Osteoblast (primary cell): ENCODE measurements at regions not wholly inside any gene's neighbourhood (a gene's known extent, or its start where the extent isn't known, plus 50 kb on each side); places are given as distances from the start of the nearest gene placed in this dataset. TPM values are rescaled to one million over a fixed set of nuclear protein-coding genes. Genes with fewer than 3 reads are reported as not detected.
"Not testable (repeated sequence)": the region's sequence is repeated elsewhere in the genome, so short reads cannot be mapped to it uniquely, and the experiment has no call there.

Experiments
- DNase-seq: peaks from one replicate; pipeline ENCODE4 v3.0.0; 2011; ENCODE audit warnings: low spot score, mixed read lengths; ENCODE audit not compliant: insufficient read length; ENCODE audit errors: missing footprints
- H2AFZ ChIP-seq: 2 replicates; pipeline ENCODE4 v1.6.0; 2011; ENCODE audit warnings: mild to moderate bottlenecking, low read length
- H3K27ac ChIP-seq: 2 replicates; pipeline ENCODE4 v1.5.1; 2011; ENCODE audit warnings: mild to moderate bottlenecking, low read depth, low read length, moderate library complexity
- H3K27me3 ChIP-seq: 2 replicates; pipeline ENCODE4 v1.6.0; 2012; ENCODE audit warnings: mild to moderate bottlenecking, control low read depth, inconsistent platforms, low read length, moderate library complexity; ENCODE audit not compliant: insufficient read depth
- H3K36me3 ChIP-seq: 2 replicates; pipeline ENCODE4 v1.5.1; 2011; ENCODE audit warnings: mild to moderate bottlenecking, low read length, control low read depth, moderate library complexity; ENCODE audit not compliant: insufficient read depth
- H3K4me1 ChIP-seq: 2 replicates; pipeline ENCODE4 v1.5.1; 2011; ENCODE audit warnings: mild to moderate bottlenecking, low read length, control low read depth, moderate library complexity; ENCODE audit not compliant: insufficient read depth
- H3K4me2 ChIP-seq: 2 replicates; pipeline ENCODE4 v1.6.0; 2011; ENCODE audit warnings: mild to moderate bottlenecking, low read length; ENCODE audit not compliant: insufficient read depth
- H3K4me3 ChIP-seq: fragments of 200-600 bp; sonication (generic); 3 replicates; pipeline ENCODE4 v1.5.1; 2012; ENCODE audit warnings: mild to moderate bottlenecking, low read length, inconsistent platforms; ENCODE audit not compliant: insufficient read depth
- H3K79me2 ChIP-seq: 2 replicates; pipeline ENCODE4 v1.6.0; 2012; ENCODE audit warnings: mild to moderate bottlenecking, low read length, control low read depth, inconsistent platforms; ENCODE audit not compliant: insufficient read depth
- H3K9me3 ChIP-seq: 2 replicates; pipeline ENCODE4 v1.5.1; 2011; ENCODE audit warnings: low read depth, low read length, control low read depth
- H4K20me1 ChIP-seq: 2 replicates; pipeline ENCODE4 v1.6.0; 2012; ENCODE audit warnings: mild to moderate bottlenecking, low read length, control low read depth; ENCODE audit not compliant: insufficient read depth
- small RNA-seq: library from RNA; depleted of rRNA; stranded (forward); fragments of <200 nt; gene quantifications from one replicate; pipeline ENCODE3, GENCODE V24; 2012

DNA sequence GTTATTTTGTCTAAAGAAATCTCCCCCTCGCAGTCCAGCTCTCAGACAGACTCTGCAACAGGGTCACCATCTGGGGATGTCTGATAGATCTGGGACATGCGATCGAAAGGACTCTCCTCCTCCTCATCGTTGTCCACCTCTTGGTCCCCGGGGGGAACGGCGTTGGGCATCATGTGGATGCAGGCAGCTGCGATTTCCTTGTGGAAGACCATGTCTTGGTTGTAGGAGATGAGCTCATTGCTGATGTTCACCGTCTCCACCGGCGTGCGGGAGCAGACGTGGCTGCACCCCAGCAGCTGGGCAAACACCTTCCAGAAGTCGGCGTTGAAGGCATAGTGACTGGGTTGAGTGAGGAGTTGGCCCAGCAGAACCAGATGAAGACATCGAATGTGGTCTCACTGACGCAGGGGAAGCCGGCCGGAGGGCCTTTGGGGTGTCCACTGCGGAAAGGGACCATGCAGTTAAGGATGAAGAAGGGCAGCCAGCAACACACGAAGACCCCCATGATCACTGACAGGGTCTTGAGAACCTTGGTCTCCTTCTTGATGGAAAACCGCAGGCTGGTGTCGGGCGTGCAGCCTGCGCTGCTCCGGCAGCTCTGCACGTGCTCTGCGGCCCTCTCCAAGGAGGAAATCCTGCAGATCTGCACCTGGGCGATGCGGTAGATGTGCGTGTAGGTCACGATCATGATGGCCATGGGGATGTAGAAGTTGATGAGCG lies 918.9 kb downstream of the RPIA start:
- H3K9me3 ChIP-seq, H3K4me1 ChIP-seq, H4K20me1 ChIP-seq, H3K36me3 ChIP-seq, H3K27ac ChIP-seq, H2AFZ ChIP-seq, H3K4me3 ChIP-seq, H3K79me2 ChIP-seq, H3K27me3 ChIP-seq, H3K4me2 ChIP-seq: not testable (repeated sequence)
- DNase-seq: peak; percentile 10

DNA sequence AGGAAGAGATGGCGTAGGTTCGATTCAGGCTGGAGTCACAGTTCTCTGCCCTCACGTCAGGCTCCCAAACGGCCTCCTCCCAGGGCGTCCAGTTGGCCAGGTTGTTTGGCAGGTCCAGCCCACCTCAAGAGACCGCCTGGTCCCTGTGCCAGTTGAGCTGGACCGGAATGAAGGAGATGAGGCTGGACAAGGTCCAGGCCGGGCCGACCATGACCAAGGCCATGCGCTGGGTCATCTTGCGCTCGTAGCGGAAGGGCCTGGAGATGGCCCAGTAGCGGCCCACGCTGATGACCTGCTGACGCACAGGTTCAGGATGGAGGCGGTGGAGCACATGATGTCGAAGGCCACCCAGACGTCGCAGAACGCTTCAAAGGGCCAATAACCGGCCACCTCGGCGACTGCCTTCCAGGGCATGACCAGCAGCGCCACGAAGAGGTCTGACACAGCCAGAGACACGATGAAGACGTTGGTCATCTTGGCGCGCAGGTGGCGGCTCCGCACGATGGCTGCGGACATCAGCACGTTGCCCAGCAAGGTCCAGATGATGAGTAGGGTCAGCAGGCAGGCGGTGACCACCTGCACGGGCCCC lies 919.5 kb downstream of the RPIA start:
- H3K4me1 ChIP-seq, H2AFZ ChIP-seq, H3K27me3 ChIP-seq, H3K9me3 ChIP-seq, H3K4me2 ChIP-seq, H3K36me3 ChIP-seq, H4K20me1 ChIP-seq, H3K4me3 ChIP-seq, H3K79me2 ChIP-seq, H3K27ac ChIP-seq: not testable (repeated sequence)
- peak; percentile 30 for DNase-seq

DNA sequence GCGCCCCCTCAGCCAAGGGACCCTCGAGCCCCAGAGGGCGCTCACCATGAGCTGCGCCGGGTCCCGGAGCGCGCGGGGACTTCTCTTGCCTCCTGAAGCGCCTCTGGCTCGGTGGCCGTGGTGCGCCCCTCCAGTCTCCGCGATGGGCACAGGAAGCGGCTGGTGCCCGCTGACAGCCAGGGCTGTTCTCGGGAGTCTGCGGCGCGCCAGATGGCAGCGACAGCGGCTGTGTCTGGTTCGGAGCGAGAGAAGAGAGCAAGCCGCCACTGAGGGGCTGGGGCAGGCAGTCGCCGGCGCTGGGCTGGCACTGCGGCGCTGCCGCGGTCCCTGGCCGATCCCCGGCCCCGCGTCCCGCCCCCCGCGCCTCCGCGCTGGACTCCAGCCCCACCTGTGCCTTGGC lies 920.2 kb downstream of the RPIA start:
- H3K4me1 ChIP-seq, H4K20me1 ChIP-seq, H3K36me3 ChIP-seq, DNase-seq, H3K27ac ChIP-seq, H3K4me2 ChIP-seq, H3K4me3 ChIP-seq, H3K79me2 ChIP-seq, H2AFZ ChIP-seq, H3K27me3 ChIP-seq, H3K9me3 ChIP-seq: not testable (repeated sequence)

DNA sequence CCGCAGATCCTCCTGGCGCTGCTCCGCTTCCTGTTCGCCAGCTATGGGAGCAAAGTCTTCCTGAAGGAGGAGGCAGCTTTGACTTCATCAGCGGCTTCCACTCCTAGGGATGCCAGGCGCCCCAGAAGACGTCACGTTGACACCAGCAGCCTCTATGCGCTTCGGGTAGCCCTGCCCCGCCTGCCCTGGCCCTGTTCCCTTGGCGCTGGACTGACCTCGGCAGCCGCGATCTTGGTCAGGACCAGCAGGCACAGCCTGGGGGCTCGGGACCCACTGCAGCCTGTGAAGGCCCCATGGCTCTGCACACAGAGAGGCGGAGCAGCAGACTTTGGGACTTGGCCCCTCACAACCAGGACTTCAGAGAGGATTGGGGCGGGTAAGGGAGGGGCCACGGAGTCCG lies 957.8 kb downstream of the RPIA start:
- not testable (repeated sequence) for H4K20me1 ChIP-seq, H3K27me3 ChIP-seq, H3K4me1 ChIP-seq, H3K79me2 ChIP-seq, H3K27ac ChIP-seq, H2AFZ ChIP-seq, H3K9me3 ChIP-seq, H3K4me3 ChIP-seq, H3K4me2 ChIP-seq, H3K36me3 ChIP-seq, DNase-seq

DNA sequence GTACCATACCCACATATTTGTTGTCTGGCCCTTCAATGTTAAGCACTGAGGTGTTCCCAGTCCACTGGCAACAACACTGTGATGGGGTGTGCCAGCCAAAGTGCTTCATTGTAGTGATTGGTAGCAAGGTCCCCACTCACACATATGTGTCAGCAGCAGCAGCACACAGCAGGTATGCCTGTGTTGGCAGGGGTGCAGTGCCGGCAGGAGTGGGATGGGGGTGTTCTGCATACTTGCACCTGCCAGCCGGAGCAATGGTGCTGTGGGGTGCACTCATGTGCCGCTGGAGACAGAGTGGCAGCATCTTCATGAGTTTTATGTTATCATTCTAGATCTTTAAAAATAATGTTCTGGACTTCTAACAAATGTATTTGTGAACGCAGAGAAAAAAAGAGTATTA lies 987.8 kb downstream of the RPIA start:
- not testable (repeated sequence) for H3K4me2 ChIP-seq

More for the DNA sequence above, 987.8 kb downstream of the RPIA start:
- not testable (repeated sequence) for H3K27me3 ChIP-seq, H3K9me3 ChIP-seq, H2AFZ ChIP-seq, H3K4me3 ChIP-seq, H3K79me2 ChIP-seq, H3K4me1 ChIP-seq, DNase-seq, H3K27ac ChIP-seq, H3K36me3 ChIP-seq, H4K20me1 ChIP-seq

Small RNA genes lying in the stretch of these regions (small RNA-seq; reads per million reads assigned to genes)
- not detected for gene RF00001
